Brain microvascular endothelial cell (primary cell): ENCODE measurements at regions not wholly inside any gene's neighbourhood (a gene's known extent, or its start where the extent isn't known, plus 50 kb on each side); places are given as distances from the start of the nearest gene placed in this dataset.

ENCODE experiments used
- DNase-seq: peaks from one replicate; pipeline ENCODE4 v3.0.0-alpha.2; 2020
- H3K27ac ChIP-seq: fragments of 250-450 bp; sonication (Bioruptor Pico); 2 replicates; pipeline ENCODE4 v1.5.1; 2020; ENCODE audit warnings: mild to moderate bottlenecking, moderate library complexity
- H3K27me3 ChIP-seq: fragments of 250-450 bp; sonication (Bioruptor Pico); replicated peaks from 2 replicates; pipeline ENCODE4 v1.5.1; 2020; ENCODE audit warnings: mild to moderate bottlenecking
- H3K36me3 ChIP-seq: fragments of 250-450 bp; sonication (Bioruptor Pico); replicated peaks from 2 replicates; pipeline ENCODE4 v1.5.1; 2020; ENCODE audit warnings: mild to moderate bottlenecking
- H3K4me3 ChIP-seq: 2 replicates; pipeline ENCODE4 v1.5.1; 2011; ENCODE audit warnings: low read depth, mild to moderate bottlenecking, control low read depth, low read length, moderate library complexity
- in situ Hi-C: cut with HindIII; loops from 2 replicates; pipeline ENCODE4 v1.10.0; 2017; ENCODE audit warnings: low sequenced_read_pairs, low pct_ligation_motif_present
- TF ChIP-seq, protein P1 (sequence below): IDR thresholded peaks from 2 replicates; pipeline ENCODE4 v1.5.1; 2011; ENCODE audit warnings: low read depth, mild to moderate bottlenecking, moderate library complexity, low read length, control low read depth, inconsistent platforms; ENCODE audit errors: missing control alignments

DNA sequence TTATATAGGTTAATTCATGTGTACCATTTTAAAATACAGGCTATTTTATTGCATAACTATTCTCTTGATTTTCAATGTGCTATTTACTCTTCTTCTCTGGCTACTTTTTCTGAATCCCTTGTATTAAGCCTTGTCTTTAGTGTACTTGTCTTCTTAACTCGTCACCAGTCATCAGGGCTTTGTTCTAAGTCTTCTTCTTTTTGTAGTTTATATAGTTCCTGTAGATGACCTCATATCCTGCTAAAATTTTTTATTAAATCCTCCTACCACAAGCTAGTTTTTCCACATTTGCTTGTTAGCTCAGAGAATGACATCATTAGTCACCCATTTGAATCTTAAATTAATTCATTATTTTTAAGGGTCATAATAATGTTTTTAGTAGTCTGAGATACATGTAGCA lies 1281.9 kb downstream of the KCNT2 start:
- TF ChIP-seq, protein P1, sequence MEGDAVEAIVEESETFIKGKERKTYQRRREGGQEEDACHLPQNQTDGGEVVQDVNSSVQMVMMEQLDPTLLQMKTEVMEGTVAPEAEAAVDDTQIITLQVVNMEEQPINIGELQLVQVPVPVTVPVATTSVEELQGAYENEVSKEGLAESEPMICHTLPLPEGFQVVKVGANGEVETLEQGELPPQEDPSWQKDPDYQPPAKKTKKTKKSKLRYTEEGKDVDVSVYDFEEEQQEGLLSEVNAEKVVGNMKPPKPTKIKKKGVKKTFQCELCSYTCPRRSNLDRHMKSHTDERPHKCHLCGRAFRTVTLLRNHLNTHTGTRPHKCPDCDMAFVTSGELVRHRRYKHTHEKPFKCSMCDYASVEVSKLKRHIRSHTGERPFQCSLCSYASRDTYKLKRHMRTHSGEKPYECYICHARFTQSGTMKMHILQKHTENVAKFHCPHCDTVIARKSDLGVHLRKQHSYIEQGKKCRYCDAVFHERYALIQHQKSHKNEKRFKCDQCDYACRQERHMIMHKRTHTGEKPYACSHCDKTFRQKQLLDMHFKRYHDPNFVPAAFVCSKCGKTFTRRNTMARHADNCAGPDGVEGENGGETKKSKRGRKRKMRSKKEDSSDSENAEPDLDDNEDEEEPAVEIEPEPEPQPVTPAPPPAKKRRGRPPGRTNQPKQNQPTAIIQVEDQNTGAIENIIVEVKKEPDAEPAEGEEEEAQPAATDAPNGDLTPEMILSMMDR = no peak
- DNase-seq = no peak
- in situ Hi-C loops = no loop called here

DNA sequence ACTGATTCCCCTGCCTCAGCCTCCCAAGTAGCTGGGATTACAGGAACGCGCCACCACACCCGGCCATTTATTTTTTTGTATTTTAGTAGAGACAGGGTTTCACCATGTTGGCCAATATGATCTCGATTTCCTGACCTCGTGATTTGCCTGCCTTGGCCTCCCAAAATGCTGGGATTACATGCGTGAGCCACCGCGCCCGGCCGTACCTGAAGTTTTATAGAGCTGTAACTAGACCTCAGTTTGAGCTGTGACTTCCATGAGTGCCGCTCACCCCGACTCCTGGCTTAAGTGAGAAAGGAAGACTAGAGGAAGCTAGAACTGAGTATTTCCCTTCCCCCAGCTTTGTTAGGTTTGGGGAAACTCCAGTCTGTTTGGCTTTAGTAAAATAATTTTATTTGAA lies 1283.1 kb downstream of the KCNT2 start:
- TF ChIP-seq, protein P1 = no peak
- H3K36me3 ChIP-seq = no peaks in the 10 kb centered on the region
- DNase-seq = no peak
- H3K27me3 ChIP-seq = no peaks in the 10 kb centered on the region
- no peak overlapping the region for H3K27ac ChIP-seq
- H3K4me3 ChIP-seq = no peak overlapping the region
- in situ Hi-C loops = no loop called here

More for the DNA sequence above, 1281.9 kb downstream of the KCNT2 start:
- Histone ChIP-seq H3K27ac (no peak overlapping the region), H3K27me3 (no peaks in the 10 kb centered on the region), H3K36me3 (no peaks in the 10 kb centered on the region), H3K4me3 (no peak overlapping the region)

DNA sequence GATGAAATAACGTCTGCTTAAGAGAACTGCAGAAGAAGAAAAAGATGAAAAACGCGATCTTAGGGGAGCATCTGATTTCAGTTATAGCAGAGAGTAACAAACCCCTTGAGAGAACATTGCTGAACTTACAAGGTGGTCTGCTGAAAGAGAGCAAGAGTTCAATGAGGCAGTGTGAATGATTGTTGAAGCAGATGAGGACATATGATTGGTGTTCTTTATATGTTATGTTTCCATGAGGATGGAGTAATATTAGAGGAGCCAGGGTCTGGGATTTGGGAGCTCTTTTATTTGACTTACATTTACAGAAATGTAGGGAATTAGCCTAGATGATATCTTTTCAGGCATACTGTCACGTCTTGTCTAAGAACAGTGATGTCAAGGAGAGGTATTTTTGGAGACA lies 1302.0 kb downstream of the KCNT2 start:
- in situ Hi-C loops = no loop called here
- H3K27me3 ChIP-seq = no peaks in the 10 kb centered on the region

DNA sequence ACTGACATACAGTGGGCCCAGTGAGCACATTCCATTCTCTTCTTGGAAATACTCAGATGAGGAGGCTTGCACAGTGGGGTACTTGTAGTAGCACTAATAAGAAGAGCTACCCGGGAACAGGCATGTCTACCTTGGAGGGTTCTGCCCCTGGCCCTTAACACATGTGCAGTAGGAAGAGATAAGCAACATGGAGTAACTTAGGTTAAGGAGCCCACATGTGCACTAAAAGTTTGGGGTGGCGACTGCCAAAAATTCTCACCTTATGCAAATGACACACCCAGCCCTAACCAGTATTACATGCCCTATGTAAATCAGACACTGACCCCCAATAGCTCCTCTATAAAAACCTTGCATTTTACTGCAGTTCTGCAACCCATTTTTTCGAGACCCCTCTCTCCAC lies 1313.3 kb downstream of the KCNT2 start:
- TF ChIP-seq, protein P1 = no peak
- in situ Hi-C loops = no loop called here

More for the DNA sequence above, 1302.0 kb downstream of the KCNT2 start:
- Histone ChIP-seq H3K27ac (no peak overlapping the region), H3K36me3 (no peaks in the 10 kb centered on the region), H3K4me3 (no peak overlapping the region)
- TF ChIP-seq, protein P1 = no peak
- no peak for DNase-seq

DNA sequence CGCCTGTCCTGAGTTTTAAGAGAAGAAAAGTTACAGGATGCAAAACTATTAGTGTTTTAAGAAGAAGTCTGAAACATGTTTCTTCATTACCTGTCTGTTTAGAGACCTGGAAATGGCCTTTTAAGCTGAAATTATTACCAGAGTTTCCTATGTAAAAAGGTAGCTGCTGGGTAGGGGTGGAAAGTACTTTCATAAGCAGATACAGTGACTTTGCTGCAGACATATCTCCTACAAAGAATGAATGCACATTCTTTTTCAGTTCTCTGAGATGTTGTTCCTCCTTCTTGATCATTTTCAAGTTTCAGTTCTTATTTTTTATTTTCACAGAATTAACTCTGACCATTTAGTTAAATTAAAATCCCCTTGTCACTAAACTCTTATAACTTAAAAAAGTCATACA lies 1329.6 kb downstream of the KCNT2 start:
- Histone ChIP-seq H3K36me3 (no peaks in the 10 kb centered on the region), H3K4me3 (no peak overlapping the region), H3K27me3 (no peaks in the 10 kb centered on the region), H3K27ac (no peak overlapping the region)
- no peak for DNase-seq
- in situ Hi-C loops = no loop called here
- TF ChIP-seq, protein P1 = no peak

More for the DNA sequence above, 1313.3 kb downstream of the KCNT2 start:
- Histone ChIP-seq H3K36me3 (no peaks in the 10 kb centered on the region), H3K27me3 (no peaks in the 10 kb centered on the region), H3K4me3 (no peak overlapping the region), H3K27ac (no peak overlapping the region)
- DNase-seq = no peak

DNA sequence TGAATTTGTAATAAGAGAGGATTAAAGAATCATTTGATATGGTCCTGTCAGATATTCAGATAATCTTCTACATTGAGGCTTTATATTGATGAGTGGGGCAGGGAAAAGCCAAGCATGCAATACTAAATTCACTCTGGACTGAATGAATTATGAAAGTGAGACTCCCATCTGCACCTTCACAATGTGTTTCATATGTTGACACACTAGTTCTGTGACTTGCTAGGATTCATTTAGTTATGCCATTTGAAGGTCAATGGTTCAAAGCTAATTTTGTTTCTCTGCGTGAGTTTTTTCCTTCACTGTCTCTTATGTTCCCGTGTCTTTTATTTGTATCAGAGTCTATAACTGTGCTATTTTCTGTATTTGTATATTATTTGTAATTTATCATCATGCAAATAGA lies 1332.5 kb downstream of the KCNT2 start:
- Histone ChIP-seq H3K27ac (no peak overlapping the region), H3K27me3 (no peaks in the 10 kb centered on the region), H3K36me3 (no peaks in the 10 kb centered on the region), H3K4me3 (no peak overlapping the region)
- DNase-seq = no peak
- in situ Hi-C loops = no loop called here
- TF ChIP-seq, protein P1 = no peak
